HG03521 (cell line): ENCODE measurements at regions not wholly inside any gene's neighbourhood (a gene's known extent, or its start where the extent isn't known, plus 50 kb on each side); places are given as distances from the start of the nearest gene placed in this dataset.
"Not testable (repeated sequence)": the region's sequence is repeated elsewhere in the genome, so short reads cannot be mapped to it uniquely, and the experiment has no call there.

Experiments used
- ATAC-seq: cut with Tn5 transposase; IDR thresholded peaks from one replicate; pipeline ENCODE4 v1.9.1; 2021; ENCODE audit warnings: mild to moderate bottlenecking, moderate library complexity; ENCODE audit not compliant: unreplicated experiment

DNA sequence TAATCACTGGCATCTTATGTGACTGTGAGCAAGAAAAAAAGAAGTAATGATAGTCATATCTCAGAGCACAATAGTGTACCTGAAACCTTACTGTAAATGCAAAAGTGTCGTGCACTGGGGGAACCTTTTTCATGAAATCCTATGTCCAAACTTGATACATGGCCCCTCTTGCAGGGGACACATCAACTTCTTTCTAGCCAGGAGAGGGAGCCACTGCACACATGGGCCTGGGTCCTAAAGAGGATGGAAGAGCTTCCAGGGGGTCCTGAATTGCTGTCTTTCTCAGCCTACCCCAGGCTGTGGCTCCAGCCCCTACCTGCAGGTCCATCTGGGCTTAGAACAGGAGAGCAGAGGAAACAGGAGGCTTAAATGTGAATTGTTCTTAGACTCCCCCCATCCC, 165.7 kb downstream of the SOD2 start:
- no peak for ATAC-seq

- ATAC-seq: no peak
These were observed 167.5 kb downstream of the SOD2 start for GRCh38 chr6:159525445-159526025.

DNA sequence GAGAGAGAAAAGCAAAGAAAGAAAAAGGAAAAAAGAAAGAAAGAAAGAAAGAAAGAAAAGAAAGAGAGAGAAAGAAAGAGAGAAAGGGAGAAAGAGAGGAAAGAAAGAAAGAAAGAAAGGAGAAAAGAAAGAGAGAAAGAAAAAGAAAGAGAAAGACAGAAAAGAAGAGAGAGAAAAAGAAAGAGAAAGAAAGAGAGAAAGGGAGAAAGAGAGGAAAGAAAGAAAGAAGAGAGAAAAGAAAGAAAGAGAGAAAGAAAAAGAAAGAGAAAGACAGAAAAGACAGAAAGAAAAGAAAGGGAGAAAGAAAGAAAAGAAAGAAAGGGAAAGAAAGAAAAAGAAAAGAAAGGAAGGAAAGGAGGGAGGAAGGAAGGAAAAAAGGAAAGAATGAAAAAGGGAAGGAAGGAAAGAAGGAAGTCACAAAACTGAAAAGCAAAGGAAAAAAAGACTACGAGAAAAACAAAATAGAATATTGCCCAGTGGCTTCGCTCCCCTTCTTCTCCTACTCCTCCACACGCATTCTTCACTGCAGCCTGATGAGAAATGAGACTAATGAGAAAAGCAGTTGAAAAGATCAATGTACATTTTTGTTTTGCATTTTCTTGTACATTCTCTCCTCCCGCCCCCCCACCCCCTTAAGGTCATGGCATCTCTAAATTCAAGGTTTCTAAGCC, 170.0 kb downstream of the SOD2 start:
- ATAC-seq: no peak

GRCh38 chr6:159521962-159522361, 171.1 kb downstream of the SOD2 start:
- no peak for ATAC-seq

- no peak for ATAC-seq
These were observed 173.0 kb downstream of the SOD2 start for GRCh38 chr6:159520002-159520401.

GRCh38 chr6:159515811-159516210, 177.2 kb downstream of the SOD2 start:
- ATAC-seq: not testable (repeated sequence)

- ATAC-seq: no peak
These were observed 179.1 kb downstream of the SOD2 start for GRCh38 chr6:159513914-159514313.

DNA sequence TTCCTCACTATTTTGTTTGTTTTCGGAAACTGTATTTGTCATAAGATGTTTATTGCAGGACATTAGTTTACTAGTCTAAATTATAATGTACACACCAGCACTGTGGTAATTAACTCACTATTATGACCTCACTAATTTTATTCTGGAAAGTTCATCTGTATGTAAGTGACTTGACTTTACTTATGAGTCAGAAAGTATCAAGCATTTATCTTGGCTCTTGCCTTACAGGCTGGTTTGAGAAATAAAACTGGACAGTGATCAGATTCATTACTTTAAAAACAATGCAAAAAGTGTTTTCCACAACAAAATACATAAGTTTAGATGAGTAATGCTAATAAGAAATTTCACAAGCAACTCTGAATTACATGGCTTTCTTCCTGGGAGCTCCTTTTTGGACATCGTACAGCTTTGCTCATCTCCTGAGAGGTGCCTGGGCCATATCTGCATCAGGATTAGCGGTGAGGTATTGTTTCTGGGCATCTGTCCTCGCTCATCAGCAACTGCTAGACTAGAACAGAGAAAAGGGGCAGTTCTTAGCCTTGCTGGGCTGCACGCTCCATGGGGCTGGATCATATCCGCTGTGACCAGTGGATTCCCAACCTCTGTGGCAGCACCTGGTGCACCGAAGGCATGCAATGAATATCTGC, 179.8 kb downstream of the SOD2 start:
- no peak for ATAC-seq

- no peak for ATAC-seq
These were observed 180.5 kb downstream of the SOD2 start for GRCh38 chr6:159512571-159512970.

DNA sequence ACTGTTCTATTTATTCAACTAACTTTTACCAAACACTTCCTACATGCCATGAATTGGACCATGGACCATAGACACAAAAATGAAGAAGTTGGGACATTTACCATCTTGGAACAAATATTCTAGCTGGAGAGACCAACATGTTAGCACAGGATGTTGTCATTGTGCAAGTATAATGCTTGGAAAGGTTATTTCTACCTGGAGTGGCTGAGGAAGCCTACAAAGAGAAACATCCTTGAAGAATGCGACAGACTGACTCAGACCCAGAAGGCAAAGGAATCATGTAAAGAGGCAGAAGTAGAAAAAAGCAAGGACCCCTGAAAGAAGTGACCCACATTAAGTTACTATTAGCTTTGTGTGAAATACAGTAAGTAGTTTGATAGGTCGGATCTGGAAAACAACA, 180.9 kb downstream of the SOD2 start:
- no peak for ATAC-seq

DNA sequence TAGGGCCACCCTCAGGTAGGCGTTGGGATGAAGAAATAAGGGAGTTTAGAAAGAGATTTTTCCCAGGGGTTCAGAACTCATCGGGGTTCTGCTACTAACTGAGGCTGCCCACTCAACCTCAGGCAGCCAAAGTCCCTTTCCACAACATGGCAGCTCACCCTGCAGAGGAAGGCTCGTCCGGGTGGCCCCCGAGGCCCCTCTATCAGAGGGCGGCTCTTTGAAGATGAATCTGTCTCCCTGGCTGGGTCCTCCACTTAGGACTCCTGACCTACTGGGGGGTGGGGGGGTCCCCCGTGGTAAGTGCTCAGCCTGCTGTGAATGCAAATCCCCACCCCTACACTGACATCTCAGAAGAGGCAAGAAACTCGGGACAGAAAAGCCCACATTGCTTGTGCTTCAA, 182.9 kb downstream of the SOD2 start:
- ATAC-seq: no peak

GRCh38 chr6:159508931-159509330, 184.1 kb downstream of the SOD2 start:
- ATAC-seq: no peak

DNA sequence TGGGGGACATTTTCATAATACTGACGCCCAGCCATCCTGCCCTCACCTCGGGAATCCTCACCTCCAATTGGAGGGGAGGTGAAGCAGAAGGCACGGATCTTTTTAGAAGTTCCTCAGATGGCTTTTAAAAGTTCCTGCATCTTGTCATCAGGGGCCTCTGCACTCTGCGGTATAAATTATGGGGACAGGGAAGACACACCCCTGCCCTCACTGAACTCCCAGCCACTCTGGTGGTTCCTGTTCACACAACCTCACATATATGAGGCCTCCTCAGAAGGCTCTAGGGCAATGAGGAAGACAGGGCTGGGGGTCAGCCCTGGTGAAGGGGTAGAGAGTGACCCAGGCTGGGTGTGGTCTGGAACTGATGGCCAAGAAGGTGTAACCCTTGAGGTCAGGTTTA, 187.0 kb downstream of the SOD2 start:
- ATAC-seq: no peak

- no peak for ATAC-seq
These were observed 187.7 kb downstream of the SOD2 start for GRCh38 chr6:159505140-159505922.

DNA sequence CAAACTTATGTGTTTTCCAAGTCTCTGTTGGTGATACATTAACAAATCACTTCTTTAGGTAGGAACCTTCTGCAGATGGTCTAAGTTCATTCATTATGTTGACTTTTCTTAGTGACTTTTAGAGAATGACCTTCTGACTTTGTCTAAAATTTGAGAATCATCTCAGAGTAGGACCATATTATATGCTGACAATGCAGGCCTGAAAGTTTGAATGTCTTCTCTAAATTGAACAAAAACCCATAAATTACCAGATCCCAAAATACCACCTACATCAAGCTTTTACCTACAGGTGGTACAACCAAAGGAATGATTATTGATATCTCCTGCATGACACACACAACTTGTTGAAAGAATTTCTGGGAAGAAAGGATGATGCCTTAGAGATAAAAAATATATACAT, 191.5 kb downstream of the SOD2 start:
- ATAC-seq: no peak

DNA sequence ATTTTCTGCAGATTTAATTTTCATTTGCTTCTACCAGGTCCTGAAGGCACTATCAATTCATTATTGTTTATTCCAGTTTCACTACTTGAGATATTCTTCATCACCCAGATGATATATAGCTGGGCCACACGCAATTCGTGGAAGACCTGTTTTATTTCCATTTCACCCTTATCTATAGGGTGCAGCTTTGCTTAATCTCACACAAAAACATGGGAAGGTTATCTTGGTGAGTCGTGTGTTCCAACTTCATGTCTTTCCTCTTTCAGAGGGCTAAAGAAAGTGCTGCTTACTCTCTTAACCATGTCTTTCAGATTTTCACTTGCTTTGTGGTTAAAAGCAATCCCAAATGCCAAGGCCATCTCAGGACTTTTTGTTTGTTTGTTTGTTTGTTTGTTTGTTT, 194.0 kb downstream of the SOD2 start:
- no peak for ATAC-seq

DNA sequence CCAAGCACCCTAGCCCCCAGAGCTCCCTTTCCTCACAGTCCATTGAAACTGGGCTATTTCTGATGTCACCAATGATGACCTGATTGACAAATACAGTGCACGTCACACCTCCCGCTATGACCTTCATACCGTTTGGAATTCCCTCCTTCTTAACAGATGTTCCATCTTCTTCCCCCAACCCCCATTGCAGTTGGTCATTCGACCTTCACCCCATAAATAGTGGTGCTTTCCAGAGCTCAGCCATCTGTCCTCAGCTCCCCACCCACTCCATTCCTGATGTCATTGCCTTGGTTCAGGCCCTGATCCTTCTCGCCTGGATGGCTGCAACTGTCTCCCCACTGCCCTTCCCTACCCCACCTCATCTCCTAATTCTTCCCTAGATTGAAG, 198.5 kb downstream of the SOD2 start:
- ATAC-seq: no peak

- no peak for ATAC-seq
These were observed 199.0 kb downstream of the SOD2 start for GRCh38 chr6:159493898-159494585.

- ATAC-seq: no peak
These were observed 199.7 kb downstream of the SOD2 start for GRCh38 chr6:159493231-159493897.

GRCh38 chr6:159490298-159490937, 202.6 kb downstream of the SOD2 start:
- no peak for ATAC-seq
